HG03342 (cell line): ENCODE measurements at regions not wholly inside any gene's neighbourhood (a gene's known extent, or its start where the extent isn't known, plus 50 kb on each side); places are given as distances from the start of the nearest gene placed in this dataset.

Experiments
- ATAC-seq: cut with Tn5 transposase; IDR thresholded peaks from one replicate; pipeline ENCODE4 v1.9.1; 2021; ENCODE audit warnings: mild to moderate bottlenecking, moderate library complexity; ENCODE audit not compliant: unreplicated experiment

- ATAC-seq = no peak
These were observed 152.4 kb downstream of the TOMM20 start for GRCh38 chr1:234975941-234976860.

DNA sequence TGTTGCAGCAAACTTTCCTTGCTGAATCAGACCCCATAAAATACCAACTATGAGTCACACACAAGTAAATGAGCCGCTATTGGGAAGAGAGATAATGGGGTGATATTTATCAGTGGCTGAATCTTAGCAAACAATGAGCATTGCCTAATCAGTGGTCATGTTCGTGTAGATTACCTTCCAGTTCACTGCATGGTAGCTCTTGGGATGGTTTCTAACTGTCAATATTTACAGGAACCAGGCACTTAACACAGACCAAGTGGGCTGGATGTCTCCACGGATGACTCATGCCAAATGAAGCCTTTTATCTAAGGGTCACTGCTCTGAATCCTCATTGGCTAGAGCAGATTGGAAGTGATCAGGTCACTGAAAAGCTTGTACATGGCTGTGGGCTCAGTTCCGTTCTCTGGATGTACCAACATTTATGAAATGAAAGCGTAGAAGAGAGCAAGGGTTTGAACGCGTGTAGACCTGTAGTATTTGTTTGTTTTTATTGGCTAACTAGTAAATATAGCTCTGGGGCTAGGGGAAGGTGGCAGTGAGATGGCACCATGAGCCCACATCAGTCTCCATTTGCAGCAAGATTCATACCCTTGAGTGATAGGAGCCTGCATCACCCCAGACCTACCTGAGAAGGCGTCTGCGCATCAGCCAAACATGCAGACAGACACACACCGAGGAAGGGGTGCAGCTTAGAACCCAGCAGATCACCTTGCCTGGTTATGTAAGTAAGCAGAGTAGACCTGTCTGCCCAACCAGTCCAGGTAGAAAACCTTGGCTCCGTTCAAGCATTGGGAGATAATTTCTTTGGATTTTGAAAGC lies 153.3 kb downstream of the TOMM20 start:
- ATAC-seq = no peak

DNA sequence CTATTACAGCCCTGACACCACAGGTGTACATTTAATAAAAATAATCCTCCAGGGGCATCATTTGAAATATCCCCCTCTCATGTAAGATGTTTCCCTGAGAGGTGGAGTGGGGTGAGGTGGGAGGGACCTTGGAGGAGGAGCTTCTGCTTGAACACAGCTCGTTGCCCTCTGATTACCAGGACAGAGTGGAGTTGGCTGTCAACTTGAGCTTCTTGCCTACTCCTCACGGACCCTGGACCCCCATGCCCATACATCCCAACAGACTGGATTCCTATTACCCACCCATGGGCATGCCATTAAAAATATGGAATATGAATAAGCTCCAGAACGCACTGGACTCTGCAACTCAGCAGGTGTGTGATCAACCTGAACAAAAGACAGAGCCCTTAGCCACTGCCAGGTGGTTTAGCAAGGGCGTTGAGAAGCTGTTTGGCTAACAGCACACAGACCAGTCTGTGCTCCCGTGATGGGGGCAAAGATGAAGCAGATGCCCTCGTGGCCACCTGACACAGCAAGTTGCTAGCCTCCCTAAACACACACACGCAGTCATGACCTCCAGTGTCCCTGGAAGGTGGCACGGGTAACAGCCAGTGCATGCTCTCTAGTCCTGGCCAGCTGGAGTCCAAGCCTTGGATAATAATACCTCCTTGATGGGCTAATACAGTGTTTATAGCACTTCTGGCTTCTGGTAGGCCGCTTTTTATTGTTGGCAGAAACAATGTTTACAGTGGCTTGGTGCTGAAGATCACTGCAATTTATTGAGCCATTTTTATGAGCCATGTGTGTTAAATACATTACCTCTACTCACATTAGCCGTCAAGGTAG lies 155.0 kb downstream of the TOMM20 start:
- no peak for ATAC-seq

DNA sequence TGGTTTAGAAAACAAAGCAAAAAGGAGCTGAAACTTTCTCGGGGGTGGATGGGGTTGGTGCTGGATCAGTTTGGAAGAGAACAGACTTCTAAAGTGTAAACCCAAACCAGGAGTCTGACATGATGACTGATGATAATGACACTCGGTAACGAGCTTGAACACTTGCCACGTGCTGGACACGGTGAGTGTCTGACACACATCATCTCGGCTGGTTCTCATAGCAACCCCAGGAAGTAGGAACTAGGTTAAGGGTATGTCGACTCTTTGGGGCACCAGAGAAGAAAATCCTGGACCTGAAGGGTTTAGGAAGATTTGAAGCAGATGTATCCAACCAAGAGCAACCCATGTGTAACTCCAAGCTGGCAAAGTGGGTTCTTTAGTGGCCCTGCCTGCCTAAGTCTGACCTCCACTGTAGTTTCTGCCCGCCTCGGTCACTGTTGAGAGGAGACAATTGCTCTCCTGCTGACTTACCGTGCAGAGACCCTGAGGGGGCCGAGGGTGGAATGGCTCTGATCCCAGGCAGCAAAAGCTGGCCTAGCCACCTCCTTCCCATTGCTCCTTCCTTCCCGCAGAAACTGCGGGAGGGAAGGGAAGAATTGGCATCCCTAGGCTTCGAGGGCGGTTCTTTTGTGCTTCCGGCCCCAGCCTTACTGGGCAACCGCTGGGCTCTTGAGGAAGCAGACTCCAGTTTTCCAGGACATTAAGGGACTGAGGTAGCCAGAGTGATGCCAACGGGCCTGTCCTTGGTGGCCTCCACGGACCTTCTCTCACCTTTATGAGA lies 156.0 kb downstream of the TOMM20 start:
- ATAC-seq = no peak

- no peak for ATAC-seq
These were observed 156.9 kb downstream of the TOMM20 start for GRCh38 chr1:234971586-234972297.

DNA sequence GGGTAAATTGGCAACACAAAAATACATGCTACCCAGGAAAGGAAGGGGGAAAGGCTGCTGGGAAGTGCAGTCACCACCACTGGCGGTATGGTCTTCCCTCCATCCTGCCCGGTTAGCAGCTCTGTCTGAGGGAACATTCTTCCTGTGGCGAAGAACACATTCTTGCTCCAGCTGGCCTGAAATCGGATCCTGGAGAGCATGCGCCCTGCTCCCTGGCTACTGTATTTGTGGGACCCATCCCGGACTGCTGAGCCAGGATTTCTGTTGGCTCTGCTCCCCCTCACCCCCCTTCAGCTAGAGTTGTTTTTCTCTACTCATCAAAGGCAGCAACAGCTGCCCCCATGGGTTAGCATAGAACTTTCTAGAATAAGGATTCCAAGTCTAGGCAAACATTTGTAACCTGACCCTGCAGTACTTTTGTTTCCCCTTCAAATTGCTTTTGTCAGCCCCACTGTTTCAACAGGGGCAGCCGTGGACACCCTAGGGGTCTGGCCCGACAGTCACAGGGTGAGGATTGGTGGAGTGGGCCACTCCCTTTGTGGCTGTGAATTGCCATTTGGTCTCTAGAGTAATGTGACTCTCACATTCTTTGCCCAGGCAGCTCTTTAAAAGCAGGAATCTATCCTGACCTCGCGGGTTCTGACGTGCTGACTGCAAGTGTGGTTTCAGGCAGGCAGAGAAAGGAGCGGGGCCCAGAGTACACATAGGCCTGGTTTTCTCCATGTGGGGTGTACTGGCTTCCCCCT lies 157.7 kb downstream of the TOMM20 start:
- ATAC-seq = no peak

- no peak for ATAC-seq
These were observed 158.3 kb downstream of the TOMM20 start for GRCh38 chr1:234970401-234970730.

DNA sequence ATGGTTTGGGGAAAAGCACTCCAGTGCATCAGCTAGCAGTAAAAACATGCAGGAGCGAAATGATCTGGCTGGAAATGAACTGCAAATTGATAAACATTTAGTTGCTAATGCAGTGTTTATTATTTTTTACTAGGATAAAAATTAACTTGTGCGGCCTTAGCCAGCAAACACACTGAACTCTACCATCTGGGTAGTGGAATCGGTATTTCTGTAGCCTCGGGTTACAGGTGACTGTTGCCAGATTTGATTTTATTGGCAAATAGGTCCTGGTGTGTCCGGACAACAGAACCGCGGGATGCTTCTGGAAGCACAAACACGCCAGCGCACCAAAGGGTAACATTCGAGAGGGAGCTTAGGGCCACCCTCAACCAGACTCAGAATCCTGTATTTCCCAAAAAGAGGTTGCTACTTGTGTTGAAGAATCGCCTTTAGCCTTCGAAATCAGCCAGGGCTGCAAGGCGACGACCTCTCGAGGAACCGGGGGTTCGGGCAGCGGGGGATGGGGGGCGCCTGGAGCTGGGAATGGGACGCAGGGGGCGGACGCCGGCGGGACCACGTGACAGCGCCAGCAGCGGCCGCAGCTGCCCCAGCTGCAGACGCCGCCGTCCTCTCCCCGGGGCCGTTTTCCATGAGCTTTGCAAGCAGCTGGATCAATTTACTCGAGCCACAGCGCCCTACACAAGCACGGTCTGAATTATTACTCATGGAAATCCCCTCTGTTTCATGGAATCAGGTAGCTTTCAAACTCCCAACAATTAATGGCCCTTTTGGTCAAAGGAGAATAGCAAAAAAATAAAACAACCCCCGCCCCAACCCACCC lies 158.8 kb downstream of the TOMM20 start:
- no peak for ATAC-seq

GRCh38 chr1:234969011-234969441 lies 159.6 kb downstream of the TOMM20 start:
- ATAC-seq = no peak

DNA sequence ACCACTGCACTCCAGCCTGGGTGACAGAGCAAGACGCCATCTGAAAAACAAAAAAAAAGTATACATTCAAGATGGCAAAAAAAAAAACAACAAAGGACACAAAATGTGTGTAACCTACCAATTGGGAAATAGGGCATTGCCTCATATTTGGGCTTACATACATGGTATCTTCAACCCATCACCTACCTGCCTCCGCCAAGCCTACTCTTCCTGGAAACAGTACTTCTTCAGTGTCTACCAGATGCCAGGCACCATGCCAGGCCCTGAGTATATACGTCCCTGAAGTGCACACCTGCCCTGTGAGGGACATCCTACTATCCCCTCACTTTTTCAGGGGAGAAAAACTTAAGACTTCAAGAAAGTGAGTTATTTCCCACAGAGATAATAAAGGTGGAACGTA lies 160.2 kb downstream of the TOMM20 start:
- ATAC-seq = no peak

GRCh38 chr1:234967121-234967520 lies 161.5 kb downstream of the TOMM20 start:
- ATAC-seq = no peak

- ATAC-seq = no peak
These were observed 163.5 kb downstream of the TOMM20 start for GRCh38 chr1:234965111-234965510.

- no peak for ATAC-seq
These were observed 164.5 kb downstream of the TOMM20 start for GRCh38 chr1:234963904-234964702.

DNA sequence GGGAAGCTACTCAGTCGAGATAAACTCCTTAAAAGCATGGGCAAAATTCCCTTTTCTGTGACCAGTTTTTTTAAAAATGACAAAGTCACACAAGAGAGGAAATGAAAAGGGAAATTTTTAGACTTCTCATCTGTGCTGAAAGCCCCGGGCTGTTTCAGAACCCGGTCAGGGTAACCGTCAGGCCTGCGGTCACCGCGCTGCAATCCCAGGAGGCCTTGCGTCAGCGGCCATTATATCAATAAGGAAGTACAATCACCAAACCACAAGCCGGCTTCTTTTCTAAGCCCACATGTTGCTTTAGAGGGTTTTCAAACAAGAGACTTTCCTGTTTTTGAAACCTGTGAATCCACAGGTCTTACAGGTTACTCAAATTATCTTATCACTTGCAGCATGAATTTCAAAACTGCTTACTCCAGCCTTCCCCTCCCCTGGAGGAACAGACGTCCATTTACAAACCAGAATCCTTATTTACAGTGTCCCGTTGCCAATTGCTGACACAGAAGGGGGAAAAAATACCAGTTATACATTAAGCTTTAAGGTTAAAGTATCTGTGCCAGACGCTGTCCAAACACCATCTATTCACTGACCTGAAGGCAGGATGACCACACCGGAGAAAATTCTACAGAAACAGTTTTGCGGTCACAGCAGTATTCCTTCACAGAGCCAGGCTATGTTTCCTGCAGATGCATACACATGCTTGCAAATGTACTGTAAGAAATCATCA lies 165.3 kb downstream of the TOMM20 start:
- peak; percentile 86 for ATAC-seq

DNA sequence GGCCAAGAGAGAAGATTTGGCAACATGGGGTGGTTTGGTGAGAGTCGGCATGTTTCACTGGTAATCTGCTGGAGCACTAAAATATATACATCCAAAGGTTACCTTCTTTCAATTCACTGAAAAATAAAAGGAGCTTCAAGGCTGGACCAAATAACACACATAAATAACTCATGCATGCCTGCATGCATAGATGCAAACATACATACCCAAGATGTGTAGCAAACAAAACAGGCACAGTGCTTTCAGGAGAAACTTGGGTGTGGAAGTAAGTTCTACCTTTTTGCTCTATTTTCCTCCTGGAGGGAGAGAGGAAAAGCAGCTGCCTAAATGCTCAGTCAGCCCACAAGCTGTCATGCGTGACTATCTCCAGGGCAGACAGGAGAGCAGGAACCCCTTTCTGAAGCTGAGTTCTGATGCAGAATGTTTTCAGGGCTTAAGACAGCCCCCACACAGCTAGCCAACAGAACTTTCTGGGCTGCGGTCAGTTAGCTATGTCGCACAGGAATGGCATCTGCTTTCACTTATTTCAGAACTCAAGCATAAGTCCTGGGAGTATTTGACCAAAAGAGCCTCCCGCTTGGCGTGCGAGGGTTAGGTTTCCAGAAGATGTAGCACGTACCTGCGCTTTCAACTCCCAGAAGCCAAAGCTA lies 166.2 kb downstream of the TOMM20 start:
- peak; percentile 39 for ATAC-seq
